Osteoblast (primary cell): ENCODE measurements at regions not wholly inside any gene's neighbourhood (a gene's known extent, or its start where the extent isn't known, plus 50 kb on each side); places are given as distances from the start of the nearest gene placed in this dataset.

Source experiments
- DNase-seq: peaks from one replicate; pipeline ENCODE4 v3.0.0; 2011; ENCODE audit warnings: low spot score, mixed read lengths; ENCODE audit not compliant: insufficient read length; ENCODE audit errors: missing footprints
- H2AFZ ChIP-seq: 2 replicates; pipeline ENCODE4 v1.6.0; 2011; ENCODE audit warnings: mild to moderate bottlenecking, low read length
- H3K27ac ChIP-seq: 2 replicates; pipeline ENCODE4 v1.5.1; 2011; ENCODE audit warnings: mild to moderate bottlenecking, low read depth, low read length, moderate library complexity
- H3K27me3 ChIP-seq: 2 replicates; pipeline ENCODE4 v1.6.0; 2012; ENCODE audit warnings: mild to moderate bottlenecking, control low read depth, inconsistent platforms, low read length, moderate library complexity; ENCODE audit not compliant: insufficient read depth
- H3K36me3 ChIP-seq: 2 replicates; pipeline ENCODE4 v1.5.1; 2011; ENCODE audit warnings: mild to moderate bottlenecking, low read length, control low read depth, moderate library complexity; ENCODE audit not compliant: insufficient read depth
- H3K4me1 ChIP-seq: 2 replicates; pipeline ENCODE4 v1.5.1; 2011; ENCODE audit warnings: mild to moderate bottlenecking, low read length, control low read depth, moderate library complexity; ENCODE audit not compliant: insufficient read depth
- H3K4me2 ChIP-seq: 2 replicates; pipeline ENCODE4 v1.6.0; 2011; ENCODE audit warnings: mild to moderate bottlenecking, low read length; ENCODE audit not compliant: insufficient read depth
- H3K4me3 ChIP-seq: fragments of 200-600 bp; sonication (generic); 3 replicates; pipeline ENCODE4 v1.5.1; 2012; ENCODE audit warnings: mild to moderate bottlenecking, low read length, inconsistent platforms; ENCODE audit not compliant: insufficient read depth
- H3K79me2 ChIP-seq: 2 replicates; pipeline ENCODE4 v1.6.0; 2012; ENCODE audit warnings: mild to moderate bottlenecking, low read length, control low read depth, inconsistent platforms; ENCODE audit not compliant: insufficient read depth
- H3K9me3 ChIP-seq: 2 replicates; pipeline ENCODE4 v1.5.1; 2011; ENCODE audit warnings: low read depth, low read length, control low read depth
- H4K20me1 ChIP-seq: 2 replicates; pipeline ENCODE4 v1.6.0; 2012; ENCODE audit warnings: mild to moderate bottlenecking, low read length, control low read depth; ENCODE audit not compliant: insufficient read depth
- CTCF ChIP-seq: IDR thresholded peaks from 2 replicates; pipeline ENCODE4 v1.5.1; 2011; ENCODE audit warnings: mild to moderate bottlenecking, low read depth, low read length, moderate library complexity; ENCODE audit errors: extremely low read depth

- no peak for TF ChIP-seq CTCF
- H3K4me1 ChIP-seq: peaks cover 11% of the 10 kb centered on the region
- no peaks in the 10 kb centered on the region for H3K36me3 ChIP-seq
- DNase-seq: no peak
- H2AFZ ChIP-seq: no peak overlapping the region
- H3K4me3 ChIP-seq: no peak overlapping the region
- no peaks in the 10 kb centered on the region for H3K27me3 ChIP-seq
- H3K9me3 ChIP-seq: no peaks in the 10 kb centered on the region
- H3K4me2 ChIP-seq: no peak overlapping the region
- H4K20me1 ChIP-seq: no peaks in the 10 kb centered on the region
- no peaks in the 10 kb centered on the region for H3K79me2 ChIP-seq
- no peak overlapping the region for H3K27ac ChIP-seq
Measured at GRCh38 chr15:35630985-35631384, 85.0 kb upstream of the DPH6 start.

- DNase-seq: no peak
- no peaks in the 10 kb centered on the region for H3K79me2 ChIP-seq
Measured at GRCh38 chr15:35633677-35634076, 87.7 kb upstream of the DPH6 start.

GRCh38 chr15:35646790-35647189, 100.8 kb upstream of the DPH6 start:
- no peak overlapping the region for H3K4me2 ChIP-seq
- no peaks in the 10 kb centered on the region for H4K20me1 ChIP-seq
- no peak for TF ChIP-seq CTCF
- no peak overlapping the region for H3K4me3 ChIP-seq
- no peak for DNase-seq
- no peak overlapping the region for H3K27ac ChIP-seq
- H3K36me3 ChIP-seq: no peaks in the 10 kb centered on the region
- no peaks in the 10 kb centered on the region for H3K79me2 ChIP-seq
- no peak overlapping the region for H2AFZ ChIP-seq
- no peaks in the 10 kb centered on the region for H3K4me1 ChIP-seq
- no peaks in the 10 kb centered on the region for H3K27me3 ChIP-seq
- no peaks in the 10 kb centered on the region for H3K9me3 ChIP-seq

More at GRCh38 chr15:35633677-35634076, 87.7 kb upstream of the DPH6 start:
- TF ChIP-seq CTCF: no peak
- Histone ChIP-seq H3K27ac (no peak overlapping the region), H4K20me1 (no peaks in the 10 kb centered on the region), H2AFZ (no peak overlapping the region), H3K4me2 (no peak overlapping the region), H3K36me3 (no peaks in the 10 kb centered on the region), H3K9me3 (no peaks in the 10 kb centered on the region), H3K4me3 (no peak overlapping the region), H3K4me1 (no peaks in the 10 kb centered on the region), H3K27me3 (no peaks in the 10 kb centered on the region)

GRCh38 chr15:35647303-35647702, 101.3 kb upstream of the DPH6 start:
- Histone ChIP-seq H3K79me2 (no peaks in the 10 kb centered on the region), H2AFZ (no peak overlapping the region), H3K9me3 (no peaks in the 10 kb centered on the region), H3K4me3 (no peak overlapping the region), H3K4me2 (no peak overlapping the region), H3K36me3 (no peaks in the 10 kb centered on the region), H3K27ac (no peak overlapping the region), H4K20me1 (no peaks in the 10 kb centered on the region), H3K4me1 (no peaks in the 10 kb centered on the region), H3K27me3 (no peaks in the 10 kb centered on the region)
- no peak for DNase-seq
- TF ChIP-seq CTCF: no peak
